ENCODE measurements at regions not wholly inside any gene's neighbourhood (a gene's known extent, or its start where the extent isn't known, plus 50 kb on each side); places are given as distances from the start of the nearest gene placed in this dataset.

DNA sequence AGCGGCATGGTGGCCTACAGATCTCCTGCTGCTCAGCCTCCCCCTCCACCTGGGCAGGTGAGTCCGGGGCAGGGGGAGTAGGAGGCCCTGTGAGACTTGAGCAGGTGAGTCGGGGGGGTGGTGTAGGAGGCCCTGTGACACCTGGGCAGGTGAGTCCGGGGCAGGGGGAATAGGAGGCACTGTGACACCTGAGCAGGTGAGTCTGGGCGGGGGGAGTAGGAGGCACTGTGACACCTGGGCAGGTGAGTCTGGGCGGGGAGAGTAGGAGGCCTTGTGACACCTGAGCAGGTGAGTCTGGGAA lies 299.3 kb downstream of the BRD1 start:
- no peak overlapping the region for H3K18ac ChIP-seq (ENCODE audit: low read depth, low read length)
- no peak overlapping the region for H2BK15ac ChIP-seq (ENCODE audit: low read depth, low read length)
- H3K9me1 ChIP-seq (ENCODE audit: insufficient read depth, low read length), result no peaks in the 10 kb centered on the region
- no TSS peak for BruUV-seq (replicated peaks)
- no peaks in the 10 kb centered on the region for H3K36me3 ChIP-seq (ENCODE audit: control insufficient read depth, insufficient read depth, low read length)
- H3K56ac ChIP-seq (ENCODE audit: extremely low read depth, insufficient read depth, low read length), result no peak overlapping the region
- H3K4me1 ChIP-seq (ENCODE audit: control insufficient read depth, insufficient read depth, low read length), result no peaks in the 10 kb centered on the region
- POLR2A ChIA-PET (ENCODE audit: unreplicated experiment), result no interaction called here
- H3K14ac ChIP-seq (replicated peaks; ENCODE audit: low read depth, low read length), result no peak overlapping the region
- H3K27ac ChIP-seq (ENCODE audit: insufficient read depth, low read length), result no peak overlapping the region
- H3K4me3 ChIP-seq (ENCODE audit: insufficient read depth, low read depth, low read length), result no peak overlapping the region
- no peak overlapping the region for H2BK120ac ChIP-seq (ENCODE audit: low read depth, low read length)
- H2AFZ ChIP-seq (replicated peaks; ENCODE audit: low read length, poor library complexity), result no peak overlapping the region
- no peak overlapping the region for H3K9ac ChIP-seq (ENCODE audit: low read depth, low read length)
- dilution Hi-C loops (cut with HindIII; ENCODE audit: low sequenced_read_pairs, unreplicated experiment) (no loop called here), intact Hi-C loops (cut with micrococcal nuclease) (no loop called here), in situ Hi-C loops (cut with MboI; ENCODE audit: low sequenced_read_pairs) (no loop called here)
- TF ChIP-seq, protein P1, sequence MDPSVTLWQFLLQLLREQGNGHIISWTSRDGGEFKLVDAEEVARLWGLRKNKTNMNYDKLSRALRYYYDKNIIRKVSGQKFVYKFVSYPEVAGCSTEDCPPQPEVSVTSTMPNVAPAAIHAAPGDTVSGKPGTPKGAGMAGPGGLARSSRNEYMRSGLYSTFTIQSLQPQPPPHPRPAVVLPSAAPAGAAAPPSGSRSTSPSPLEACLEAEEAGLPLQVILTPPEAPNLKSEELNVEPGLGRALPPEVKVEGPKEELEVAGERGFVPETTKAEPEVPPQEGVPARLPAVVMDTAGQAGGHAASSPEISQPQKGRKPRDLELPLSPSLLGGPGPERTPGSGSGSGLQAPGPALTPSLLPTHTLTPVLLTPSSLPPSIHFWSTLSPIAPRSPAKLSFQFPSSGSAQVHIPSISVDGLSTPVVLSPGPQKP (IDR thresholded peaks at IDR 0.05; ENCODE audit: borderline replicate concordance, low read depth, low read length), result no peak
- no peak for TF ChIP-seq FOS (IDR thresholded peaks at IDR 0.05; ENCODE audit: low read depth, low read length)
- no peak for TF ChIP-seq RFX5 (IDR thresholded peaks at IDR 0.05; ENCODE audit: low read depth, low read length)
- no peak for TF ChIP-seq RCOR1 (IDR thresholded peaks at IDR 0.05; ENCODE audit: insufficient replicate concordance, low read length)
- TF ChIP-seq, protein P2, sequence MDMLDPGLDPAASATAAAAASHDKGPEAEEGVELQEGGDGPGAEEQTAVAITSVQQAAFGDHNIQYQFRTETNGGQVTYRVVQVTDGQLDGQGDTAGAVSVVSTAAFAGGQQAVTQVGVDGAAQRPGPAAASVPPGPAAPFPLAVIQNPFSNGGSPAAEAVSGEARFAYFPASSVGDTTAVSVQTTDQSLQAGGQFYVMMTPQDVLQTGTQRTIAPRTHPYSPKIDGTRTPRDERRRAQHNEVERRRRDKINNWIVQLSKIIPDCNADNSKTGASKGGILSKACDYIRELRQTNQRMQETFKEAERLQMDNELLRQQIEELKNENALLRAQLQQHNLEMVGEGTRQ (IDR thresholded peaks at IDR 0.05; ENCODE audit: low read depth, low read length), result no peak
- no peak for TF ChIP-seq CHD1 (IDR thresholded peaks at IDR 0.05; ENCODE audit: low read depth, low read length)
- TF ChIP-seq MAZ (IDR thresholded peaks at IDR 0.05; ENCODE audit: borderline replicate concordance, low read depth, low read length), result no peak
- TF ChIP-seq CEBPB (IDR thresholded peaks at IDR 0.05; ENCODE audit: low read depth, low read length), result no peak
- TF ChIP-seq RAD21 (IDR thresholded peaks at IDR 0.05; ENCODE audit: low read length), result no peak
- TF ChIP-seq MXI1 (IDR thresholded peaks at IDR 0.05; ENCODE audit: borderline replicate concordance, low read depth, low read length), result no peak
- TF ChIP-seq BHLHE40 (IDR thresholded peaks at IDR 0.05; ENCODE audit: low read depth, low read length), result no peak
- no peak for TF ChIP-seq MAFK (IDR thresholded peaks at IDR 0.05; ENCODE audit: low read depth, low read length)
- no peak for TF ChIP-seq SMC3 (IDR thresholded peaks at IDR 0.05; ENCODE audit: low read depth, low read length)
- no peak for TF ChIP-seq POLR2A (IDR thresholded peaks at IDR 0.05; ENCODE audit: low read depth, low read length)
- TF ChIP-seq, protein P3, sequence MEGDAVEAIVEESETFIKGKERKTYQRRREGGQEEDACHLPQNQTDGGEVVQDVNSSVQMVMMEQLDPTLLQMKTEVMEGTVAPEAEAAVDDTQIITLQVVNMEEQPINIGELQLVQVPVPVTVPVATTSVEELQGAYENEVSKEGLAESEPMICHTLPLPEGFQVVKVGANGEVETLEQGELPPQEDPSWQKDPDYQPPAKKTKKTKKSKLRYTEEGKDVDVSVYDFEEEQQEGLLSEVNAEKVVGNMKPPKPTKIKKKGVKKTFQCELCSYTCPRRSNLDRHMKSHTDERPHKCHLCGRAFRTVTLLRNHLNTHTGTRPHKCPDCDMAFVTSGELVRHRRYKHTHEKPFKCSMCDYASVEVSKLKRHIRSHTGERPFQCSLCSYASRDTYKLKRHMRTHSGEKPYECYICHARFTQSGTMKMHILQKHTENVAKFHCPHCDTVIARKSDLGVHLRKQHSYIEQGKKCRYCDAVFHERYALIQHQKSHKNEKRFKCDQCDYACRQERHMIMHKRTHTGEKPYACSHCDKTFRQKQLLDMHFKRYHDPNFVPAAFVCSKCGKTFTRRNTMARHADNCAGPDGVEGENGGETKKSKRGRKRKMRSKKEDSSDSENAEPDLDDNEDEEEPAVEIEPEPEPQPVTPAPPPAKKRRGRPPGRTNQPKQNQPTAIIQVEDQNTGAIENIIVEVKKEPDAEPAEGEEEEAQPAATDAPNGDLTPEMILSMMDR (conservative IDR thresholded peaks at IDR 0.05; ENCODE audit: low read depth, low read length), result no peak
- no peak for TF ChIP-seq NFE2L2 (IDR thresholded peaks at IDR 0.05; ENCODE audit: low read depth, low read length)
- ATAC-seq (ENCODE audit: low read depth) (no peak), DNase-seq (no peak)
- H3K23ac ChIP-seq (ENCODE audit: low read depth, low read length), result no peak overlapping the region
- no peak overlapping the region for H2BK20ac ChIP-seq (ENCODE audit: low read depth, low read length)
- no peak overlapping the region for H3K4me2 ChIP-seq (ENCODE audit: low read depth, low read length)
- no peaks in the 10 kb centered on the region for H3K79me1 ChIP-seq (ENCODE audit: low read depth in 1 of 2, low read length in 2 of 2)
- H2AK5ac ChIP-seq (ENCODE audit: low read depth, low read length), result no peak overlapping the region
- peaks cover 57% of the 10 kb centered on the region for H3K9me3 ChIP-seq (ENCODE audit: control insufficient read depth, insufficient read depth, low read length)
- CTCF ChIA-PET, result no interaction called here
- no peaks in the 10 kb centered on the region for H3K27me3 ChIP-seq (ENCODE audit: control insufficient read depth, insufficient read depth, low read length)
- H4K8ac ChIP-seq (ENCODE audit: low read depth in 2 of 2, low read length in 2 of 2), result no peak overlapping the region
- no peak overlapping the region for H4K91ac ChIP-seq (ENCODE audit: insufficient read depth, low read depth, low read length)
- H4K20me1 ChIP-seq (ENCODE audit: insufficient read depth, low read length), result no peaks in the 10 kb centered on the region
- H2AK9ac ChIP-seq (replicated peaks; ENCODE audit: low read depth, low read length, poor library complexity), result no peak overlapping the region
- no peak overlapping the region for H2BK5ac ChIP-seq (ENCODE audit: low read depth, low read length, poor library complexity, severe bottlenecking)
- H4K5ac ChIP-seq (ENCODE audit: low read depth, low read length), result no peak overlapping the region
- WGBS, 2 experiments (ENCODE audit: extremely low coverage in 2 of 2, insufficient read length in 1 of 2), result 61% methylated on average over 3 of the region's 6 CpGs; no CpG with 5 or more reads in 1 of the 2 experiments
- H3K4ac ChIP-seq (ENCODE audit: low read depth, low read length), result no peak overlapping the region

Data from IMR-90 (cell line).